ENCODE measurements at regions not wholly inside any gene's neighbourhood (a gene's known extent, or its start where the extent isn't known, plus 50 kb on each side); places are given as distances from the start of the nearest gene placed in this dataset.

- DNase-seq, result no peak
Observed at GRCh38 chr4:145346081-145346480, 135.6 kb upstream of the SMAD1 start.

- DNase-seq, result no peak
Observed at GRCh38 chr4:145345401-145345800, 136.3 kb upstream of the SMAD1 start.

- no peak for DNase-seq
Observed at GRCh38 chr4:145341381-145341780, 140.3 kb upstream of the SMAD1 start.

- DNase-seq, result no peak
Observed at GRCh38 chr4:145340071-145340675, 141.5 kb upstream of the SMAD1 start.

- no peak for DNase-seq
Observed at GRCh38 chr4:145339075-145339725, 142.5 kb upstream of the SMAD1 start.

GRCh38 chr4:145338568-145338967 is 143.1 kb upstream of the SMAD1 start:
- DNase-seq, result no peak

- no peak for DNase-seq
Observed at GRCh38 chr4:145337391-145337790, 144.3 kb upstream of the SMAD1 start.

GRCh38 chr4:145333786-145334185 is 147.9 kb upstream of the SMAD1 start:
- no peak for DNase-seq

GRCh38 chr4:145326491-145326890 is 146.1 kb upstream of the OTUD4 start:
- no peak for DNase-seq

- DNase-seq, result no peak
Observed at GRCh38 chr4:145324161-145324560, 143.8 kb upstream of the OTUD4 start.

GRCh38 chr4:145320294-145320693 is 139.9 kb upstream of the OTUD4 start:
- no peak for DNase-seq

- DNase-seq, result no peak
Observed at GRCh38 chr4:145319751-145320150, 139.4 kb upstream of the OTUD4 start.

- no peak for DNase-seq
Observed at GRCh38 chr4:145316897-145317574, 136.6 kb upstream of the OTUD4 start.

- no peak for DNase-seq
Observed at GRCh38 chr4:145315811-145316225, 135.4 kb upstream of the OTUD4 start.

- no peak for DNase-seq
Observed at GRCh38 chr4:145308598-145308997, 128.2 kb upstream of the OTUD4 start.

- DNase-seq, result no peak
Observed at GRCh38 chr4:145307763-145308430, 127.5 kb upstream of the OTUD4 start.

GRCh38 chr4:145307120-145307519 is 126.7 kb upstream of the OTUD4 start:
- no peak for DNase-seq

GRCh38 chr4:145302725-145303124 is 122.3 kb upstream of the OTUD4 start:
- no peak for DNase-seq

GRCh38 chr4:145301386-145302080 is 121.1 kb upstream of the OTUD4 start:
- no peak for DNase-seq

- DNase-seq, result peak; percentile 65 to 74
Observed at GRCh38 chr4:145299380-145300076, 119.1 kb upstream of the OTUD4 start.

- no peak for DNase-seq
Observed at GRCh38 chr4:145298885-145299284, 118.5 kb upstream of the OTUD4 start.

- DNase-seq, result no peak
Observed at GRCh38 chr4:145297556-145297955, 117.2 kb upstream of the OTUD4 start.

- no peak for DNase-seq
Observed at GRCh38 chr4:145295547-145295946, 115.2 kb upstream of the OTUD4 start.
